Retina (tissue), 1 donor: ENCODE measurements at regions not wholly inside any gene's neighbourhood (a gene's known extent, or its start where the extent isn't known, plus 50 kb on each side); places are given as distances from the start of the nearest gene placed in this dataset.

ENCODE experiments used
- DNase-seq: peaks from one replicate; pipeline ENCODE4 v3.0.0-alpha.2; 2016

GRCh38 chr2:6359964-6360363 lies 505.7 kb downstream of the CMPK2 start:
- no peak for DNase-seq

GRCh38 chr2:6362671-6363450 lies 502.8 kb downstream of the CMPK2 start:
- DNase-seq: no peak

- no peak for DNase-seq
Measured at GRCh38 chr2:6368281-6368680, 497.4 kb downstream of the CMPK2 start.

GRCh38 chr2:6369266-6369665 lies 496.4 kb downstream of the CMPK2 start:
- DNase-seq: no peak

GRCh38 chr2:6370753-6371551 lies 494.8 kb downstream of the CMPK2 start:
- DNase-seq: peak; percentile 34

GRCh38 chr2:6372317-6372901 lies 493.3 kb downstream of the CMPK2 start:
- peak; percentile 24 for DNase-seq

- DNase-seq: no peak
Measured at GRCh38 chr2:6381326-6381725, 484.4 kb downstream of the CMPK2 start.

- DNase-seq: no peak
Measured at GRCh38 chr2:6384341-6384740, 481.4 kb downstream of the CMPK2 start.

- no peak for DNase-seq
Measured at GRCh38 chr2:6392354-6392753, 473.4 kb downstream of the CMPK2 start.

GRCh38 chr2:6392966-6393365 lies 472.7 kb downstream of the CMPK2 start:
- DNase-seq: no peak

GRCh38 chr2:6393819-6394218 lies 471.9 kb downstream of the CMPK2 start:
- DNase-seq: no peak

GRCh38 chr2:6394276-6394675 lies 471.4 kb downstream of the CMPK2 start:
- no peak for DNase-seq

- DNase-seq: no peak
Measured at GRCh38 chr2:6398421-6398820, 467.3 kb downstream of the CMPK2 start.

- no peak for DNase-seq
Measured at GRCh38 chr2:6401301-6401700, 464.4 kb downstream of the CMPK2 start.

GRCh38 chr2:6408057-6408456 lies 457.6 kb downstream of the CMPK2 start:
- no peak for DNase-seq

- no peak for DNase-seq
Measured at GRCh38 chr2:6410313-6410712, 455.4 kb downstream of the CMPK2 start.

- no peak for DNase-seq
Measured at GRCh38 chr2:6412533-6413091, 453.1 kb downstream of the CMPK2 start.

GRCh38 chr2:6417050-6417449 lies 448.7 kb downstream of the CMPK2 start:
- no peak for DNase-seq

GRCh38 chr2:6418291-6418690 lies 447.4 kb downstream of the CMPK2 start:
- DNase-seq: peak; percentile 17

- DNase-seq: peak; percentile 12
Measured at GRCh38 chr2:6421138-6421730, 444.5 kb downstream of the CMPK2 start.

- DNase-seq: no peak
Measured at GRCh38 chr2:6421888-6422287, 443.8 kb downstream of the CMPK2 start.

- DNase-seq: no peak
Measured at GRCh38 chr2:6423157-6423556, 442.6 kb downstream of the CMPK2 start.

GRCh38 chr2:6423944-6424343 lies 441.8 kb downstream of the CMPK2 start:
- peak; percentile 10 for DNase-seq
